Iris pigment epithelial cell (primary cell): ENCODE measurements at regions not wholly inside any gene's neighbourhood (a gene's known extent, or its start where the extent isn't known, plus 50 kb on each side); places are given as distances from the start of the nearest gene placed in this dataset.

ENCODE experiments used
- DNase-seq: peaks from one replicate; pipeline ENCODE4 v3.0.0-alpha.2; 2011; ENCODE audit warnings: low read depth

DNA sequence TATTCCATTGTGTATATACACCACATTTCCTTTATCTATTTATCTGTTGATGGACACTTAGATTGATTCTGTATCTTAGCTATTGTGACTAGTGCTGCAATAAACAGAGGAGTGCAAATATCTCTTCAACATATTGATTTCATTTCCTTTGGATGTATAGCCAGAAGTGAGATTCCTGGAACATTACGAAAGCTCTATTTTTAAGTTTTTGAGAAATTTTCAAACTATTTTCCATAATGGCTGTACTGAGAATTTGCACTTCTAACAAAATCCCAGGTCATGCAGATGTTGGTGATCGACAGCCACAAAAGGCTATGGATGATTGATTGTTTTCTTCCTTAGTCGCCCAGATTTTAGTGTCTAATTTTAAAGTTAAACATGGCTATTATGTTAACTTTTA lies 132.7 kb upstream of the MTAP start:
- no peak for DNase-seq

DNA sequence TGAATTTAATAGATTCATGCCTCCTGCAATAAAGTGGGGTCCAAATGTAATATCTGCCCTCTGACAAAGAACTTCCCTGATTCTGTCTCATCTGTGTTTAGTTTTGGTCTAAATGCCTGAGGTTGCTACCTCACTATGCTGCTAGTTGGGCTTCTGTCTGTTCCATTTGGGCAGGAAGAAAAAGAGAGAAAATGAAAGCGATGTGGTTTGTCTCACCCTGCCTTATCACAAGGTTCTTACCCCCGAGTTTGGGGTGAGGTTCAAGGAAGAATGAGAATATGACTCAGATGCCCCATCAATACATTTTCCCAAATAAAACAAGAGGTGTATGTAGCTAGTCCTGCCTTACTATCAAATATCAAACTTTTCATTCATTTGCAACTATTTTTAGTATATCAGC lies 132.1 kb upstream of the MTAP start:
- DNase-seq: no peak

DNA sequence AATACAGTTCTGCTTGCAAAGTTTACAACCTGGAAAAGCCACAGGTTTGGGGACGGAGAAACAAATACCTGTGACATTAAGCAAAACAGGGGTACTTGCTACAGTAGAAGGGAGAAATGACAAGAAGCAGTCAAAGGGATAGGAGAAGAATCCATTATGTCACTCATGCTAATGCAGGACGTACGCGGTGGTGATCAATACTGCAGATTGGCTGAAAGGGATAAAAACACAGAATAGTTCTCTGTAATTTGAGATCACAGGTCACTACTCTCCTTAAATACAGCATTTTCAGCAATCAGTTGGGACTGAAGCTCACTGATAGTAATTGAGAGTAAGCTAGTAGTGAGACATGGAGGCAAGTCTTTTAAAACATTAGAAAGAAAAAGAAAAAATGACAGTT lies 130.3 kb upstream of the MTAP start:
- no peak for DNase-seq

DNA sequence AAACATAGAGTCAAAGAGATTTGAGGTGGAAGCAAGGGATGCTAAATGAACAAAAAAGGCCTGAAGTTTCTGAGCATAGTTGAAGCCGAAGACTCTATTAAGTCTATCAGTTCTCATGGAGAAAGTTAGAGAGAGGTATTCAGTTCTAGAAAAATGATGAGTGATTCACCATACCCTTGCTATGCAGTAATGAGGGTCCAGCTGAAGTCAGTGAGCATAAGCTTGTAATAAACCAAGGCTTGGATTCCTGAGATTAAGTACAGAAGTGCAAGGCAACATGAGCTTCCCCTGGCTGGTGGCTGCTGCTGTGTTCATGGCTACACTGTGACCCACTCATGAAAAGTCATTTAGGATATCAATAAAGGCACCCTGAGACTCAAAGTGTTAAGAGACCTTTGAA lies 129.7 kb upstream of the MTAP start:
- peak; percentile 41 for DNase-seq

DNA sequence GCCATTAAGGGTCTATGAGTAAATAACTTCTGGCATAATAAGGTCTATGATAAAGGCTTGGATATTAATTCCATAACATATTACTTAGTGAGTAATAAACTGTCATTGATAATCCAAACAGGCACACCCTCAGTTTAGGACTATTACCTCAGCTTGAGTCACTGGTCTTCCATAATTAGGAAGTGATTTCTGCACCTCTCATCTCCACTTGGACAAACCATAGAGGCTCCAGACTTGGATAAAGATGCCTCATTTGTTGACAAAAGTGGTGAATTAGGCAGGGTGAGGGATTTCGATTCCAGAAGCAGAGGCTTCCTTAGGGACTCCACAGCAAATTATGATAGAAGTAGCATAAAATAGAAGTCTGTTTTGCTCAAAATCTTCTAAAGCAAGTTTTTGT lies 127.5 kb upstream of the MTAP start:
- DNase-seq: no peak

DNA sequence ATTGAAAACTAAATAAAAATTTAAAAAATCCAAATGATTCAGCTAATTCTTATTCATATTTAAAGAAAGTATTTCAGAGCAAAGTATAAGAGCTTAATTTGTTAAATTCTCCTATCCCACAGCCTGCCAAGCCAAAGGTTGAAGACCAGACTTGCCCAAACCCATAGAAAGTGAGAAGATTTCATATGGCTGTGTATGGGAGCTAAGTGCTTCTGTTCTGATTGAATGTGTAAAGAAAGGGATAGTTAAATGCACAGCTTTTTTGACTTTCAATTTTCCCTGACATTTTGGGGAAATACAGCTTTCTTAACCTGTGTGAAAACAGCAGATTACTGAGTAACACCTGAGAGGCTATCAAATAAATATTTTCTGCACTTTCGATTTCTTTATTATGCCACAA lies 125.0 kb upstream of the MTAP start:
- DNase-seq: no peak

DNA sequence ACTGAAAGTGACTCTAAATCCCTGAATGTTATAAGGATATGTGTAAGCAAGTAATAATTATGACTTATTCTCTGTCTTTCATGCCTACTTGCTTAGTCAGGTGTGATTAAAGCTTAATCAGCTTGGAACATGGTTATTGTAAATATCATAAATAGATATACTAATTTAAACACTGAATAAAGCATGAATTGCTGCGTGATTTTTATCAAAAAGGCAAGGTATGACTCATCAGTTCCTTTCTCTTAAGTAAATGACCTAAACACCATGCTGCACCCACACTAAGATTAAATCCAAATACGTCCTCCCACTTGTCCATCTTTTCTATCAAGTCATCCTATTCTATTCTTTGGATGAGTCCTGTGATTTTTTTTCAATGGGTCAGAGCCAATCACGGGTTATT lies 124.6 kb upstream of the MTAP start:
- peak; percentile 91 for DNase-seq

DNA sequence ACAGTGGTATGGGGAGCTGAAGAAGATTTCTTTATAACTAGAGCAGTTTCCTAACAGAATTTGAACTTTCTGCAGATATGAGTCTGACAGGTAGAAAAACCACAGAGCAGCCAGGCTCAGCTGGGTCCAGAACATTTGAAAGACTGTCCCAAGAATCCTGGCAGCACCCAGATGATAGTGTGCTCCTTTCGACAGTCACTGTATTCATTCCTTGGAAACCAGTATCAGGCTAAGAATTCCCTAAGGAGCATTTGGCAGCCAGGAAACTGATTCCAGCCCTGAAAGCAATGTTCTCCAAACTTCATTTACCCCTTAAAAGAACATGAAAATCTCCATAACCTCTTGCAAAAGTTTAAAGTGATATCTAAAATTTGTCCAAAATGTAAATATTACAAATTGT lies 123.0 kb upstream of the MTAP start:
- no peak for DNase-seq

DNA sequence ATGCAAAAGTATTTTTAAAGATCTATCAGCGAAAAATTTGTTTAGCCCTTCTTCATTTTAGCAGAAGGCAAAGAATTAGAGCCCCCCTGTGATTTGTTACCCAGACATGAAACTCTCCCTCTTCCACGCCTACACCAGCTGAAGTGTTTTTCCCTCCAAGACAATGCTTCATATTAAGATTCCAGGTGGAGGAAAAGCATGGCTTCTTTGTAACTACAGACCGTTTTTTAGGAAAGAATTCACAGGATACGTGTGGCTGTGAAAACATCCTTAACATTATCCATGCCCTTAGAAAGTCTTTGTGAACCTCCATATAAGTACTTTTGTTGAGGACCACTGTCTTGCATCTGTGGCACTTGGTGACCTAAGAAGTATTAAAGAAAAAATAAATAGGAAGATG lies 121.8 kb upstream of the MTAP start:
- DNase-seq: no peak

DNA sequence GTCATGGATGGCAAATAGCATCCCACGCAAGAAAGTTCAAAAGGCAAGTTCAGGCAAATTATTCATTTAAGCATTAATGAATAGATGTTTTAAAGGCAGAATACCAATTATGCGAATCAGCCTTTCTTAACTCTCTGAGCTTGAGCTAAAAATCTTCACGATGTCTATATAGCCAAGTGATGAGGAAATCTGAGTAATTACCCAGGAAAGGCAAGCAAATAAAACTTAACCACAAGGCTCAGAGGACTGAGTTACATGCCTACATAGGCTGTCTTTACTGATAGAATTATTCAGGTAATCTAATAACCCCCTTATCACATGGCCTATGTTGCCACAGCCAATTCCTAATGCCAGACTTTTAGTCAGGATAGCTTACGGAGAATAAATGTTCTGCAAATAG lies 120.8 kb upstream of the MTAP start:
- DNase-seq: peak; percentile 89

DNA sequence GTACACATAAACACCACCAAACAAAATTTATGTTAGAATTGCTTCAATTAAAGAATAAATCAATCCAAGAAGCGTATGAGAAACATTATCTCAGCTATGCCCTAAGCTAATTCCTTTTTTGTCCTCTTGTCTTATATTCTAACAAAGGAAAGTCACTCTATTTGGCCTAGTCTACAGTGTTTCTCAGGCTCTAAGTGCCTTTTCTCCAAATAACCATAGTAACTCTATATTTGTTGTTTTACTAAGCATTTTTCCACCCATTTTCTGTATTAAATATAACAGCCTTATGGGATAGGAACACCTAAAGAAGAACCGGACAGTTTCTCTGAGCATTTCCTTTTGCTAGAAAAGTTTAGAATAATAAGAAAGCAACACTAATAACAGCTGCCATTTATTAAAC lies 120.1 kb upstream of the MTAP start:
- DNase-seq: no peak

DNA sequence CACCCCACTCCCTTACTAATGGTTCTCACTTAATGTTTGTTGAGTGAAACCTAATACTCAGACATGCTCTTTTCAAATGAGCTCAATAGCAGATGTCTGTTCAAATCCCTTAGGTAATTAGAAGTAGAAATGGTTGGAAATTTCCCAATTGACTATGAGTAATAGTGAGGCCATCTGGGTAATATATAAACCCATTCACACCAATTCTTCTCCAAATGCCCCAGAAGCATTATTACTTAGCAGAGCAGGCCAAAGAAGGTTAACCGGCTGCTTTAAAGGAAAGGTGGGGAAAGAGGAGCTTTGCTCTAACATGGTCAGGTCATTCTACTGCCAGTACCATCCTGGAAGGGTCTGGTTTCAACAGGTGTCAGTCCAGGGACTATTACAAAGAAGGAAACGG lies 119.5 kb upstream of the MTAP start:
- peak; percentile 73 for DNase-seq

DNA sequence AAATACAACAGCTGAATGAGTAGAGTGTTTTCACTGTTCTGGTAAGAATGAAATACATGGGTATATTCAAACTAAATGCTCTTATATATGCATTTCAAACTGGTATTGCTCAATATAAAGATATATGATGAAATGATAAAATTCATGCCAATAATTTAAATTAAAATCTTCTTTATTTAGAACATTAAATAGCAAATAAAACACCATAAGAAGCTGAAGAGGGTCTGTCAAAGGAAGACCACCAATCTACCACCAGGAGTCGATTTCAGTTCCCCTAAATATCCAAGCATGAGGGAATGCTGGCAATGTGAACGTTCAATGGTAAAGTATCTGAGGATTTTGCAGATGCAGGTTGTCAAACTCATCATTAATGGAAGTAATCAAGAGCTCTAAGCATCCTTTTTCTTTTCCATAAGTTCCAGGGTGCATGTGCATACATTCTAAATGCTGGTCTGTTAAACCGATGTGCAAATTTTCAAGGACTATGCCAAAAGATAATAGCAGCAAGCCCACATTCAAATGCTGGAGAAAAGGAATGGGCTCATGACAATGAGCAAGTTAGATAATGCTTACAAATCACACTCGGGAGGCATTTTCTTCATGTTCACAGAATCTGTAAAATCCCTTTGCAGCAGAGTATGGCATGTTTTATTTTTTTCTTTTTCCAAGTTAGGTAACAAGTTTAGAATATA lies 118.8 kb upstream of the MTAP start:
- no peak for DNase-seq

DNA sequence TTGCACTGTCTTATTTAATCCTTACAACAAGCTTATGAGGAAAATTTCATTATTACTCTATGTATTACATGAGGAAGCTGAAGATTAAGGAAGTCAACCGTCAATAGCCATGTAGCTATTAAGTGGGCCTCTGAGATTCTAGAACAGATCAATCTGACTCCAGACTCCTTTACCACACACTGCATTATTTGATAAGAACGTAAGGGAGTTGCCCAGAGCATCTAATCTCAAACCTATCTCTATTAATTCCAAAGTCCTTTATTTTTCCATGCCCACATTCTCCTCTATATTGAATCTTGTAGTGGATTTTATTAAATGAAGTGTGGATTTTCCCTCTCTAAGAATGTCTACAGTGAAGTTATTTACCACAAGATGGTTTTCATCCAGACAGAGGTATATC lies 118.2 kb upstream of the MTAP start:
- DNase-seq: no peak

DNA sequence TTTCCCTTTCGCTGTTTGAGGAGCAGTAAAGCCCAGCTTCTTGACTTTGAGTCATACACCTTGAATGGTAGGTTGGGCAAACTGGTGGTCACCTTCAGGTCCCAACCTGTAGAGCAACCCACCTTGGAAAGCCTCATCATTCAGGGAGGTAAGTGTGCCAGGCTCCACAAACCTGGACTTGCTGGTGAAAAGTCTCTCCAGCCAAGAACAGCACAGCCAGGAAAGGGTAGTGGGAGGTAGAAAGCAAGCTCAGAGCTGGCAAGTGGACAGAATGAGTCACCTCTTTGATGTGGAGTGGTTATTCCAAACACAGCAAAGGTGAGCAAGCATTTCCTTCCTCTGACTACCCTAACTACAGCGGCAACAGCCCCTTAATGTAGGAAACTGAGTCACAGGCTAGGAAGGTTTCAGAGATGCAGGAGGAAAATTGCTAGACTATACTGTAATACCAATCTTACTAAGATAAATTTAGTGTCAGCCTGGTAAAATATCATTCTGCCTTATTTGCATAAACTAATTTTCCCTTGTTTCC lies 117.5 kb upstream of the MTAP start:
- DNase-seq: peak; percentile 91

DNA sequence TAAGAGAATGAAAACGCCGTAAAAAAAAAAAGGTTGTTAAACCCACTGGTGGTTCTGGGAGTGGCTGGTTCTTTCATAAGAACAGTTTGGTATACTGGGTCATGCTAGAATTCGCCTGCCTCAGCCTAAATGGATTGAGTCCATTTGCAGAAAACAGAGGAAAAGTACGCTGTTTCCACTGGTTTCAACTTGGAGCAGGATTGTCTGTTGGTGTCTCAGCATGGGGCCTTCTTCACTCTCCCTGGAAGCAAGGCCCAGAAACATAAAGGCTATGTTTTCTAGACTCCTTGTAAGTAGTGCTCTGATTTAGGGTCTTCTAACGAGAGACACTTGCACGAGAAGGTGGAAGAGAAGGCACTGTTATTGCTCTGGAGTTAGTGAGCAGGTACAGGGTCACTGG lies 116.9 kb upstream of the MTAP start:
- no peak for DNase-seq

DNA sequence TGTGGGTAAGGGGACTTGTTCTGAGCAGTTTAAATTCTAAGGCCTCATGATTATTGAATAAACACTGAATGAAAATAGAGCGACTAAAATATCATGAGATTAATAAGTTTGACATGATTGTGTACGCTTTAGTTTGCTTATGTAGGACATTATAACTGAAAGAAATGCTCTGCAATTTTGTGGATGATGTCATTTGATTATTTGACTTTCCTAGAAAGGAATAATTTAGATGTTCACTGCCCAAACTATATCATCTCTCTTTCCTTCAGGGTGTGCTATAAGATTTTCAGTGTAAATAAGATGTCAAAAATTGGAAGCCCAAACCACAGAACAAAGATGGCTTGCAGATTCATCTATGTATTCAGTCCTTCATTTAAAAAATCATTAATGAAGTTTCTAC lies 115.7 kb upstream of the MTAP start:
- no peak for DNase-seq

DNA sequence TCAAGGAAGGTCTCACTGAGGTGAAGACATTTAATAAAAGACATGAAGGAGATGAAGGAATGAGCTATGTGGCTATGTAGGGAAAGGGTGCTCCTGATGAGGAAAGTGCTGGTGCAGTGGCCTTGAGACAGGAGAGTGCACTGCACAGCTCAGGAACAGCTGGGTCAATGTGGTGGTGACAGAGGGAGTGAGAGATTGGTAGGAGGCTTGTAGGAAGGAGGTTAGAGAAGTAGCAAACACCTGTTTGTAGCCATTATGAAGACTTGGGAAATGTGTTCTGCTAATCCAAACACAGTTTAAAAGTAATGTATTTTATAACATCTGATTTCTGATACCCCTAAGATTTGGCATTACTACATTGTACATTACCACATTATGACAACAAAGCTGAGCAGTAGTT lies 115.1 kb upstream of the MTAP start:
- DNase-seq: no peak

DNA sequence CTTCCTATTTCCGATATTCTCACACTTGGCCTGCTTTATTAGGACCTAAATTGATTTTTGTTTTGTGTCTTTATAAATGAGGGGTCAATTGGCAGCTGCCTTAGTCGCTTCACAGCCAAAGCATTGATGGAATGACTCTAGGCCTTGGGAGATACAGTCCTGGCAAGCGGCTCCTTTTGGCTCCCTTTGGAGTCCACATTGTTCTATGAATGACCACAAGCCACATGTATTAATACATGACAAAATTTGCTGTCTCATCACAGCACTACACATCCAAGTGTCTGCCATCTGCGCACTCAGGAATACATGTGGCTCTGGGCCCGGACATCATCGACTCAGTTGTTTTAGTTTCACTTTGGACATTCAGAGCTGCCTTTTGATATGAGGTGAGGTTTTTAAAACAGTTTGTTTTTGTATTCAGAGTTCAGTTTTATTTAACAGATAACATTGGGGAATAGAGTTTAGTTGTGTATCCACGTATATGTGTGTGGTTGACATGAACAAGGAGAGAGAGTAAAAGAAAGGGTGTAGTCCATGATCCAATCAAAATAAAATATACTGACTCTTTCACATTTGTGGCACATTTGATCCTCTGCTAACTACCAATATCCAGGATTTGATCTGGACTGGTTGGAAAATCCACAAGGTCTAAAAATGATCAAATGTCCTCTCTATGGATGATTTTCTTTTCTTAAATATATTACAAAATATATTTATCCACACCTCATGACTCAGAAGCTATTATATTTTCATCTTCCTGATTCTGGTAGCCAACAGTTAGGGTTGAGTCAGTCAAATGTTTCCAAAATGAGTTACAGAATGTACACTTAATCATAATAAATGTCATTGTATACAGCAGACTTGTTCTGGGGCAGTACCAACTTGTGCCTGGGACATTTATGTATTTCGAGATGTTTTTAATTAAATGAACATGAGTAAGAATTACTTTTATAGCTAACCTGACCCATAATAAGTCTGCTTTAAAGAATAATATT lies 114.0 kb upstream of the MTAP start:
- peak; percentile 81 for DNase-seq

DNA sequence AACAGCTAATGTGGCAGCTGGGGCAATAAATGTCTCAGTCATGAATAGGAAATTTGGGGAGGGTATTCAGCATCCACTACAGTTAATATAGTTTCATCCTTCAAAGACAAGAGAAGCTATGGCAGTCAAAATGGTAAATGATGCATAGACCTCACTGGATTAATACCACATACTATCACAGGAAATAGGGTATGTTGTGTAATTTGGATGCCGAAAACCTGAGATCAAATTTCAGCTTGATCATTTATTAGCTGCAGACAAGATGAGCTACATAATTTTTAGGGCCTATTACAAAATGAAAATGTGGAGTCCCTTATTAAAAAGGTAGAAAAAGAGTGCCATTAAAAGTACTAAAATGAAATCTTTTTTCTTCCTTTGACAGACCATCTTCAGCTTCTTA lies 112.6 kb upstream of the MTAP start:
- peak; percentile 74 for DNase-seq

DNA sequence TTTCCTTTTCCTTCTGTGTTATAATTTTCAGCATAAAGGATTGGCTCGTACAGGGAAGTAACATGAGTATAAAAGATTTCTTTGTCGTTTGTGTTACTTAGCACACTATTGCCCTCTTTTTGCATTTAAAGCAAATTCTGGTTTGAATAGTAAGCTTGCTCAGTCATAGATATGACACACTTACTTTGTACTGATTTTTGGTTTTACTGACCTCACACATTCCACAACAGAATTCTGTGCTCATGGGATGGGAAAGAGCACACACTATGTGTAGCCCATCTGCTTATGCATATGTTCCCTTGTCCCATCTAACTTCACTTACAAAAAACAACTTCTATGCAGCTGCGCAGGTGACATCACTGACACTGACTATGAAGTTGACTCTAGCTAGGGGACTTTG lies 111.9 kb upstream of the MTAP start:
- DNase-seq: peak; percentile 73

DNA sequence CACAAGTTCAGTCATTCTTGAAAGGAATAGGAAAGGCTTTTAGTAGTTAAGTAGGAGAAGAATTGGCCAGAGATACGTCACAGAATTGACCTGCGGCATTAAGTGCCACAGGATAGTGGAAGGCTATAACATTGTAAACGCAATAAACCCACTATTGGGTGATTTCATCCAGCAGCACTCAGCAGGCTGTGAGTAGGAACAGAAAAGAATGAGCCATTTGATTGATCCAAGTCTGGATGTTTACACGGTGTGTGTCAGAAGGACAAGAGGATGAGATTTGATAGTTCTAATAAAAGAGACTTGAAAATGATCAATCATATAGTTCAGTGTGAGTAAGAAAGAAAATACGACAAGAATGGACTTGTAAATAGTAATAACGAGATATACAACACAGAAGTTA lies 110.0 kb upstream of the MTAP start:
- DNase-seq: no peak

DNA sequence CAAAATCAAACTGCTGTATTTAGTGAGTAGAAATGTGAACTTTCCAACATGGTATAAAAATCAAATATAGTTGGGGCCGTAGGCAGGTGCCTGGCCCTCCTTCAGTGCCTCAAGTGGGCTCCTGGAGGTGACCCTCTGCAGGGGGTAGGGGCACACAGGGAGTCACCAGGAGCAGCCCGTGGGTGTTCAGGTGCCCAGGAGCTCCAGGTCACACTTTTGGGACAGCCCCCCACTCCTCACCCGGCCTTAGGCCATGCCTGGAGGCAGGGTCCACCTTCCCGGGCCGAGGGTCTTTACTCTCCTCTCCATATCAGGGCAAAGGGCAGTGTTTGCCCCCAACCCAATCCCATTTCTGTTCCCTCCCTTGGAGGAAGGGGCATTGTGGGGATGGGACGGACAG lies 108.0 kb upstream of the MTAP start:
- DNase-seq: no peak
